ENCODE measurements at regions not wholly inside any gene's neighbourhood (a gene's known extent, or its start where the extent isn't known, plus 50 kb on each side); places are given as distances from the start of the nearest gene placed in this dataset.

DNA sequence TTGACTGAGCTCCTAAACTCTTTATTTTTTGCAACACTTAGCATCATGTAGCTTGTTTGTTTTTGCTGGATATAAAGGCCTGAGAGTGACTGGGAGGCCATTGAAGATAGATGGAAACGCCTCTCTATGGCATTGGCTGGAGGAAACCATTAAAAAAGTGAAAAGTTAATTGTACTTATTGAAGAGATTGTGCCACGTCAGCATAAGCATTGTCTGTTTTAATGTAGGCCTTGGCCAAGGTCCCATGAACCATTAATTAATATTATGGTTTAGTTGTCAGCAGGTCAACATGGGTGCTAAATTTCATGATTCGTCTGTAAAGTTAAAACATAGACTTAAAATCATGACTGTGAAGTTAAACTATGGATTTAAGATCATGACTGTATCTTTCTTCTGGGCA lies 178.6 kb downstream of the GATA3 start:
- DNase-seq = no peak

DNA sequence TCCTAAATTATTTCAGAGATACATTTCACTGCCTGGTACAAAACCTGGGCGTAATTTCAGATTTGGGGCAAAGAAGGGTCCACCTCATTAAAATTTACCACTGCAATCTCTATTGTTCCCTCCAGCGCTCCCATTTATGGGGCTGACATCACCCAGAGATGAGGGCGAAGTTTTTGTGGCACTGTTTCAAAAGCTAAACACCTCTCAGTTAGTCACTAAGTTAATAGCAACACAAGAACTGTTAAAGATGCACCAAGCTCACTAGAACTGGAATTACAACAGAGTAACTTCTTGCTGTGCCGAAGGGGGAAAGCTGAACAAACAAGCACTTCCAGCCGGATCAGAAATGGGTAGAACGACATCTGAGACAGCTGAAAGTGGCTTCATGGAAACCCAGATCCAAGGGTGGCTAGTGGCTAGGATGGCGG lies 179.4 kb downstream of the GATA3 start:
- no peak for DNase-seq

DNA sequence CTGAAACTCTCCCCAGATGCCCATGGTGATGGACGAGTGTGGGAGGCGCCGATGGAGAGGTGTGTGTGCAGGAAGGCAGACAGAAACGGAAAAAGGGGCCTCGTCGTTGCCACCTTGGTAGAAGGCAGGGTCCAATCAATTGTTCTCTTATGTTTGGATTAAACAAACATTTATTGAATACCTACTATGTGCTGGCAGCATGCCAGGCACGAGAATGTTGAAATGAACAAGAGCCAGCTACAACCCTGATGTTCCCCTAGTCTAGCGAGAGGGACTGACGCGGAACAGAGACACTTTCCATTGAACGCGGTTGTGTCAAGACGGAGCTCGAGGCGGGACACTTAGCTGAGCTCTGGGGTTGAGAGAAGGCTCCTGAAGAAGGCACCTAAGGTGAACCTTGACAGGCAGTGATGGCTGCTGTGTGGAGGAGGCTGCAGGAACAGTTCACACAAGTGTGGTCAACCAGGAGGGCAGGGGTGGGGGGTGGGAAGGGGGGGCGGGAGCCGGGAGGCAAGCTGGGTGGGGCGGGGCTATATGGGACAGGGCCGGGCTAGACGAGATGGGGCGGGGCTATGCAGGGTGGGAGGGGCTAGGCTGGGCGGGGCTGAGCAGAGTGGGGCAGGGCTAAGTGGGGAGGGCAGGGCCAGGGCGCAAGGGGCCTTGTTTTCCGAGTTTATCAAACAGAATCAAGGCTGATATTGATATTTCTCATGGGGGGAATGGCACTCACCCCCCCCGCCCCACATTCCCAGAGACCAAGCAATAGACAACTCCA lies 181.0 kb downstream of the GATA3 start:
- no peak for DNase-seq

DNA sequence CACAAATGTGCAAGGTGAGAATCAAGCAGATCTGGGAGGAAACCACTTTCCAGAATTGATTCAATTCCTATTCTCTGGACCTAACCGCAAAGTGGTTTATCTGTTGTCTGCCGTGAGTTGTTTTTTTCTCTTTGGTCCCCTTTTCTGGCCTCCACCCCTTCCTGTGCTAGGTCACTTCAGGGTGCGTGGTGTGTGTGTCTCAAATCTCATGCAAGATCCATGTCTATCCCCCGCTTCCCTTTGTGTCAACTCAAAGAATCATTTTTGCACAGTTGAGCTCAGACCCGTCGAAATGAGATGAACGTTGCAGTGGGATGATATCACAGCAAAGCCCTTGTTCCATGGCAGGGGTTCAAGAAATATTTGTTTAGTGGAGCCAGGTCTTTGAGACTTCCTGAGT lies 184.5 kb downstream of the GATA3 start:
- DNase-seq = no peak

- no peak for DNase-seq
Observed at GRCh38 chr10:8240861-8241260, 186.4 kb downstream of the GATA3 start.

DNA sequence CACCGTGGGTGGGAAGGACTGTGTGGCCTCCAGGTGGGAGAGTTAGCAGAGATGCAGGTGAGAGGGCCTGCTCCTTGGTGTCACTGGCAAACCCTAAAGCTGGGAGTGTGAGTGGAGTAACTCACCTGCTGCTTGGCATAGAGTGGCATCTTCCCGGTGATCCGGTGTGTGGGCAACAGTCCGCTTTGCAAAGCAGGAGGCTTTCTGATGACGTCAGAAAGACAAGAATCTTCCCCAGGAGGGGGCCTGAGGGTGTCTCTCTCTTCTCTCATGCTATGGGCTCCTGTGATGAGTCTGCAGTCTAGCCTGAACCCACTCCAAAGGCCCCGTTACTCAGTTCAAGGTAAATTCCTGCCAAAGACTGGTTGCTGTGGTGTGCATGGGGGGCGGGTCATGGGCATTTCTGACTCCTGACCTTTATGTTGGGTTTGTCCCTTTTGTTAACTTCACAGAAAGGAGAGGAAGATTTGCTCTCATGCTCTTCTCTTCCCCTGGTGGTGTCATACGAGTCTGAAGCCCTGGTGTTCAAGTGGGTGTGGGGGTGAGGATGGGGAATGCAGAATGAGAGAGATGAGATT lies 187.9 kb downstream of the GATA3 start:
- no peak for DNase-seq

DNA sequence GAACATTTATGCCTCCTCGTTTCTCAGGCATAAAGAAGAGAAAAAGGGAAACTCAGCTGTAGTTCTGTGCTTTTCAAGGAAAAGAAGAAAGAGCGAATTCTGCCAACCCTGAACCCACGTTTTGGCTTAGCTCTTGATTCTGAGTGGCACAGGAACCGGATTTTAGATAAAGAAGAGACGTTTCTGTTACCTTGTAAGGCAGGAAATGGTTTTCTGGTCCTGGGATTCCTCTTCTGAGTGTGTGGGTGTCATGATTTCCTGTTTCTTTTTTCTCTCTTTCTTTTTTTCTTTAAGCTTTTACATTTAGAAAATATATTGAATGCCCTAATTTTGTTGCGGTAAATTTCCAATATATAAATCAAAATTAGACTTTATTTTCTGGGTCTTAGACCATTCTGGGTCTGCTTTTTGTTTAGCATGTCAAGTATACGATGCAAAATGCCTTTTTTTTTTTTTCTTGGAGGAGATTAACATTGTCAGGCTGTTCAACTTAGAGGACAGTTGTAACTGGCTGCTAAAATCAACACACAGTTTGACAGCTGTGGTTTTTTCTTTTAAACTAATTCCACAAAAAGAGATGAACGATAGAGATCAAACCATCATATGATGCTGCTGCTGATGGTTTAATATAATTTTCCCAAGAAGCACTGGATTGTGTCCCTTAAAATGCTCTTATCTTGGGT lies 190.8 kb downstream of the GATA3 start:
- no peak for DNase-seq

GRCh38 chr10:8245814-8246142 lies 191.3 kb downstream of the GATA3 start:
- DNase-seq = no peak

GRCh38 chr10:8246548-8246947 lies 192.1 kb downstream of the GATA3 start:
- DNase-seq = no peak

DNA sequence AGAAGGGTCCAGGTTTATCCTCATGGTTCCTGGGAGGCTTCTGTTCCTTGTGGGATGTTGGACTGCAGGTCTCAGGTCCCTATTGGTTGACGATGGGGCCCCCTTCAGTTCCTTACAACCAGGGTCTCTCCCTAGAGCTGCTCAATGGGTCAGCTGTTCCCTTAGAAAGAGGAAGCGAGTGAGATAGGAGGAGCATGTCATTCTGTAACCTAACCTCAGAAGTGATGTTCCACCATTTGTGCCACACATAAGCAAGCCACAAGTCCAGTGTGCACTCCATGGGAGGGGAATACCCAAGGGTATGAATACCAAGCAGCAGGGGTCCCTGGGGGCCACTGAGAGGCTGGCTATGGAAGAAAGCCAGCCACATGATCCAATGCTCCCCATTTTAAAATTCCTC lies 192.7 kb downstream of the GATA3 start:
- no peak for DNase-seq

- no peak for DNase-seq
Observed at GRCh38 chr10:8248868-8249267, 194.4 kb downstream of the GATA3 start.

GRCh38 chr10:8254350-8254749 lies 199.9 kb downstream of the GATA3 start:
- DNase-seq = no peak

- DNase-seq = no peak
Observed at GRCh38 chr10:8255301-8255700, 200.8 kb downstream of the GATA3 start.

GRCh38 chr10:8260645-8261044 lies 206.2 kb downstream of the GATA3 start:
- DNase-seq = no peak

- DNase-seq = no peak
Observed at GRCh38 chr10:8262317-8262716, 207.8 kb downstream of the GATA3 start.

DNA sequence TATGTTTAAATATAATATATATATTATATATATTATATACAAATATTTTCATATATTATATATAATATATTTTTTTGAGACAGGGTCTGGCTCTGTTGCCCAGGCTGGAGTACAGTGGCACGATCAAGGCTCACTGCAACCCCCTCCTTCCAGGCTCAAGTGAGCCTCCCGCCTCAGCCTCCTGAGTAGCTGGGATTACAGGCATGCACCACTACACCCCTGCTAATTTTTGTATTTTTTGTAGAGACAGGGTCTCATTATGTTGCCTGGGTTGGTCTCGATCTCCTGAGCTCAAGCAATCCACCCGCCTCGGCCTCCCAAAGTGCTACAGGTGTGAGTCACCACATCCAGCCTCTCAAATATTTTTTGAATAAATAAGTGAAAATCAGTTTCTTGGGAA lies 215.5 kb downstream of the GATA3 start:
- no peak for DNase-seq

DNA sequence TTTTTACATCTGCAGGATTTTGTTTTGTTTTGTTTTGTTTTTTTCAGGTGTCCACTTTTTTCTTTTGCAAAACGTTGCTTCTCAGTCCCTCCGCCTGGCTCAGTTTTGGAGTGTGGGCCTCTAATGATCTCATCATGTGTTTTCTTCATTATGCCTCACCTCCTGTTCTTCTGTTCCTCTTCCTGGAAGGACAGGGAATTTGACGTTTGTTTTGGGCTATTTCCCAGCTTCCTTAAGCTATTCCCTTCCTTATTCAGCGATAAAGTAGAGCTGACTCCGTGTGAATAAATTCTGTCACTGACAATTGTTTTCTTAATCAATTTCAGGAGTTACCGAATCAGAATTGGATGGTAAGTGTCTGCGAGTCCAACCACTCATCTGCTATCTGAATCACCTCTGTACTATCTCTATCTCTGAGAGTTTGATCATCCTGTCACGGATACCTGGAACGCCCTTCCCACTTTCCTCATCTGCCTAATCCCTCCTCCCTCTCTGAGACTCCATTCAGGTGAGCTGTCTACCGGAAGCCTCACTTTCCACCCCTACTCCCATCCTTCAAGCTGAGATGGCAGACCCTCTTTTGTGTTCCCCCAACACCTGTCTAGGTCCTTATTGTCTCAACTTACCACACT lies 218.4 kb downstream of the GATA3 start:
- DNase-seq = no peak

GRCh38 chr10:8273749-8274148 lies 219.3 kb downstream of the GATA3 start:
- DNase-seq = no peak

DNA sequence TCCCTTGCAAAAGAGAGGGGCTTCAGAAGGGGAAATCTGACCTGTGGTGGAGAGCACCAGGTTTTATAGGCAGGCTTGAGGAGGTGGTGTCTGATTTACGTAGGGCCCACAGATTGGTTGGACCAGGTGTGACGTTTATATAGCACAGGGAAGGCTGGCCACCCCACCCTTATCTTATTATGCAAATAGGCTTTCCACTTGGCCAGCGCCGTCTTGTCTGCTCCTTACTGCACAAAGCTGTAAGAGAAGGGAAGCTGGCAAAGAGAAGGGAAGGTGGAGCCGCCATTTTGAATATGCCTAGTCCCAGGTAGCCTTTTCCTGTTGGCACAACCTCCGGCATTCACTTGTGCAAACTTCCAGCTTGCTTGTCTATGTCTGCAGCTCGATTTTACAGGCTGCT lies 221.4 kb downstream of the GATA3 start:
- DNase-seq = no peak

GRCh38 chr10:8278099-8278498 lies 223.6 kb downstream of the GATA3 start:
- no peak for DNase-seq

DNA sequence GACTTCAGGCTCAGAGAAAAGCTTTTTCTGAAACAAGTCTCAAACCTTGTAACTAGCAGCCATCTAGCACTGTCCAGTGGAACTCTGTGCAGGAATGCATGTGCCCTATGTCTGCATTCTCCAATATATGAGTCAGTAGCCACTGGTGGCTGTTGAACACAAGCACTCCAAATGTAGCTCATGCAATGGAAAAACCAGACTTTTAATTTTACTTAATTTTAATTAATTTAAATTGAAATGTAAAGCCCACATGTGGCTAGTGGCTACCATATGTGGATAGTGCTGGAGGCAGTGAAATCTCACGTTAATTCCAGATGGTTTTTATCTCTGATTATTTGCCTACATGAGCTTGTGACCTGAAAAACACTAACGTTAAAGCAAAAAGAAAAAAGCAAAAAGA lies 225.1 kb downstream of the GATA3 start:
- DNase-seq = no peak

GRCh38 chr10:8280946-8281345 lies 226.5 kb downstream of the GATA3 start:
- DNase-seq = no peak

GRCh38 chr10:8282340-8282739 lies 227.9 kb downstream of the GATA3 start:
- no peak for DNase-seq
